K562 (cell line): ENCODE measurements at regions not wholly inside any gene's neighbourhood (a gene's known extent, or its start where the extent isn't known, plus 50 kb on each side); places are given as distances from the start of the nearest gene placed in this dataset.

ENCODE experiments used
- ATAC-seq: fragments of 200-7000 bp; cut with Tn5 transposase; 3 replicates; pipeline ENCODE4 v1.9.1; 2020; ENCODE audit warnings: moderate library complexity
- BruUV-seq: library from RNA; stranded (reverse); fragments of 400-500 nt; replicated peaks from 2 replicates; lab custom pipeline; 2021; lab: Mats Ljungman, UMichigan
- CTCF ChIA-PET: fragments of 300-600 bp; formaldehyde crosslinking; extraction: SDS; loops from one replicate; lab custom pipeline; 2021; ENCODE audit warnings: low intra/inter-chr PET ratio; lab: Yijun Ruan, JAX
- POLR2A ChIA-PET: fragments of 300-600, 350-650 bp; sonication (Branson Sonifier 250); formaldehyde crosslinking; extraction: SDS; loops from one replicate; lab custom pipeline; 2021; ENCODE audit warnings: antibody characterized with exemption, inconsistent platforms; lab: Yijun Ruan, JAX
- DNase-seq, 4 experiments: peaks; one replicate each; pipeline versions ENCODE4 v3.0.0 to v3.0.0-alpha.2; 2011 to 2018; ENCODE audit warnings: low spot score in 3 of 4, mixed read lengths in 3 of 4; ENCODE audit errors: extremely low read depth in 1 of 4
- FAIRE-seq: peaks from 2 replicates; lab custom pipeline; 2011; peaks lifted over from hg19 to GRCh38; lab: Jason Lieb, UNC
- H2AFZ ChIP-seq: 2 replicates; pipeline ENCODE4 v1.6.0; 2011; ENCODE audit warnings: low read depth, low read length, control low read depth, inconsistent platforms
- H3K27ac ChIP-seq: fragments of 200-600 bp; 3 replicates; pipeline ENCODE4 v1.8.0; 2011; ENCODE audit warnings: low read depth, mild to moderate bottlenecking, control low read depth, inconsistent platforms, low read length, moderate library complexity, mixed read lengths; ENCODE audit errors: extremely low read depth
- H3K27me3 ChIP-seq, 2 experiments: fragments of 300-600 bp in 1 of 2; 2 replicates in 1 of 2; 3 replicates in 1 of 2; pipeline versions ENCODE4 v1.6.0 to v1.8.0; 2011; ENCODE audit warnings: inconsistent platforms in 2 of 2, low read length in 2 of 2, mild to moderate bottlenecking in 1 of 2, mixed read lengths in 1 of 2, moderate library complexity in 1 of 2; ENCODE audit not compliant: control insufficient read depth in 2 of 2, insufficient read depth in 2 of 2
- H3K36me3 ChIP-seq: fragments of 300-600 bp; 3 replicates; pipeline ENCODE4 v1.8.0; 2011; ENCODE audit warnings: mild to moderate bottlenecking, low read length, inconsistent platforms; ENCODE audit not compliant: control insufficient read depth, insufficient read depth
- H3K4me1 ChIP-seq, 2 experiments: fragments of 200-600 bp in 1 of 2; replicated peaks in 1 of 2; 2 replicates in 1 of 2; 3 replicates in 1 of 2; pipeline versions ENCODE4 v1.5.1 to v1.8.0; 2011; ENCODE audit warnings: inconsistent platforms in 2 of 2, low read length in 2 of 2, mild to moderate bottlenecking in 1 of 2, mixed read lengths in 1 of 2, moderate library complexity in 1 of 2; ENCODE audit not compliant: control insufficient read depth in 2 of 2, insufficient read depth in 2 of 2
- H3K4me2 ChIP-seq: 2 replicates; pipeline ENCODE4 v1.6.1; 2011; ENCODE audit warnings: low read length, control low read depth, inconsistent platforms, mixed read lengths; ENCODE audit not compliant: insufficient read depth
- H3K4me3 ChIP-seq: fragments of 200-600 bp; sonication (generic), shearing (Covaris generic); 2 replicates; pipeline ENCODE4 v1.5.1; 2016; ENCODE audit warnings: control low read depth, inconsistent platforms
- H3K79me2 ChIP-seq: fragments of 200-600 bp; 3 replicates; pipeline ENCODE4 v1.8.0; 2011; ENCODE audit warnings: low read length, inconsistent platforms; ENCODE audit not compliant: control insufficient read depth, insufficient read depth
- H3K9ac ChIP-seq, 2 experiments: 2 replicates each; pipeline versions ENCODE4 v1.6.0 to v1.6.1; 2011; ENCODE audit warnings: low read depth in 2 of 2, low read length in 2 of 2, control low read depth in 1 of 2, inconsistent platforms in 1 of 2, mild to moderate bottlenecking in 1 of 2, mixed read lengths in 1 of 2; ENCODE audit not compliant: insufficient read depth in 1 of 2
- H3K9me1 ChIP-seq: one replicate; pipeline ENCODE4 v1.6.0; 2011; ENCODE audit warnings: inconsistent platforms, mild to moderate bottlenecking, low read length, moderate library complexity; ENCODE audit not compliant: control insufficient read depth, insufficient read depth
- H3K9me3 ChIP-seq: replicated peaks from 2 replicates; pipeline ENCODE4 v1.5.1; 2011; ENCODE audit warnings: low read depth, low read length, inconsistent platforms; ENCODE audit not compliant: control insufficient read depth, insufficient read depth
- H4K20me1 ChIP-seq: replicated peaks from 2 replicates; pipeline ENCODE4 v1.6.1; 2011; ENCODE audit warnings: low read length, inconsistent platforms, mixed read lengths; ENCODE audit not compliant: control insufficient read depth, insufficient read depth
- C11orf30 ChIP-seq: fragments of 450-650 bp; IDR thresholded peaks from 2 replicates; pipeline ENCODE4 v1.6.1; 2016; ENCODE audit warnings: low read depth, mild to moderate bottlenecking
- MAFF ChIP-seq: IDR thresholded peaks from 2 replicates; pipeline ENCODE4 v1.6.1; 2012; ENCODE audit warnings: low read length, improper control_type of control experiment
- MAFG ChIP-seq: fragments of 450-650 bp; conservative IDR thresholded peaks from 2 replicates; pipeline ENCODE4 v1.6.1; 2016; ENCODE audit warnings: missing genetic modification characterization, missing compliant biosample characterization
- MAFK ChIP-seq: IDR thresholded peaks from 2 replicates; pipeline ENCODE4 v1.6.1; 2011; ENCODE audit warnings: low read length, improper control_type of control experiment
- SMARCA4 ChIP-seq: fragments of 450-650 bp; IDR thresholded peaks from 2 replicates; pipeline ENCODE4 v1.6.1; 2016
- WHSC1 ChIP-seq: IDR thresholded peaks from one replicate; pipeline ENCODE4 v1.6.1; 2012; ENCODE audit warnings: low read length, control low read depth, inconsistent platforms
- ZNF134 ChIP-seq: fragments of 250-450 bp; sonication (Bioruptor Pico); conservative IDR thresholded peaks from 2 replicates; pipeline ENCODE4 v1.4.0; 2020
- ZNF316 ChIP-seq: fragments of 450-650 bp; IDR thresholded peaks from 2 replicates; pipeline ENCODE4 v1.6.1; 2016
- WGBS: fragments of 100-300 bp; shearing (Covaris generic); methylation state at CpG from one replicate; pipeline ENCODE4 v1.1.6; 2016; ENCODE audit warnings: low coverage, mixed read lengths; ENCODE audit not compliant: insufficient coverage; ENCODE audit errors: missing lambda C conversion rate; 5-methylcytosine and 5-hydroxymethylcytosine counted together
- in situ Hi-C: fragments of 300-500 bp; cut with MboI; formaldehyde crosslinking; loops from 4 replicates; pipeline ENCODE4 v1.15.0; 2018; ENCODE audit warnings: inconsistent platforms, mixed read lengths
- intact Hi-C: fragments of 100-400 bp; cut with micrococcal nuclease; formaldehyde crosslinking; loops from 2 replicates; pipeline ENCODE4 v1.14.2; 2022
- TF ChIP-seq, protein P1 (sequence below): fragments of 450-650 bp; formaldehyde crosslinking; IDR thresholded peaks from 2 replicates; pipeline ENCODE4 v1.4.0; 2022; ENCODE audit warnings: missing genetic modification characterization

DNA sequence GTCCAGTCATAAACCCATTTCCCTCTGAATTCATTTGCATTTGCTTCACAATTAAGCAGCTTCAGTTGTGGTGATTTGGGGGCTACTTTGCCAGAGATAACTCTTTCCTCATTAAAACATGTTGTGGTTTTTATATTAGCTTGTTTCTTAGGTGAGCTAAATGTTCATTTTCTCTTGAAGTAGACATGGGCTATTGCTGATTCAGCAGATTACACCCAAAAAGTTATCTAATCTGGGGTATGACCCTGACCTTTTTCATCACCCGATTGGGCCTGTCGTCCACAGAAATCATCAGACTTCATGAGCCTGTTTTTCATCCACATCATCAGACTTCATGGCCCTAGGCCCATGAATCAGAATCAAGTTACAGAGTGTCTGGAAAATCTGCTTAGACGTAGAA lies 97.5 kb upstream of the KLHL25 start:
- no peak for ATAC-seq
- H3K4me3 ChIP-seq, result no peak overlapping the region
- no peaks in the 10 kb centered on the region for H3K4me1 ChIP-seq
- H3K4me2 ChIP-seq, result no peak overlapping the region
- CTCF ChIA-PET, result no interaction called here
- H3K9me3 ChIP-seq, result no peaks in the 10 kb centered on the region
- in situ Hi-C loops, result no loop called here
- no peaks in the 10 kb centered on the region for H3K36me3 ChIP-seq
- H3K27ac ChIP-seq, result no peak overlapping the region
- no peak for FAIRE-seq
- H3K9ac ChIP-seq, result no peak overlapping the region
- H3K9me1 ChIP-seq, result no peaks in the 10 kb centered on the region
- POLR2A ChIA-PET, result no interaction called here
- no peaks in the 10 kb centered on the region for H3K27me3 ChIP-seq
- no peak overlapping the region for H2AFZ ChIP-seq
- 0% methylated on average over 3 of the region's 3 CpGs for WGBS
- intact Hi-C loops, result no loop called here
- DNase-seq, result no peak
- no peaks in the 10 kb centered on the region for H3K79me2 ChIP-seq
- no TSS peak for BruUV-seq
- TF ChIP-seq C11orf30, result peak; percentile 68
- no peak for TF ChIP-seq SMARCA4
- TF ChIP-seq MAFF, result peak; percentile 87
- TF ChIP-seq ZNF134 (CRISPR knock-in tag), result no peak
- TF ChIP-seq, protein P1, sequence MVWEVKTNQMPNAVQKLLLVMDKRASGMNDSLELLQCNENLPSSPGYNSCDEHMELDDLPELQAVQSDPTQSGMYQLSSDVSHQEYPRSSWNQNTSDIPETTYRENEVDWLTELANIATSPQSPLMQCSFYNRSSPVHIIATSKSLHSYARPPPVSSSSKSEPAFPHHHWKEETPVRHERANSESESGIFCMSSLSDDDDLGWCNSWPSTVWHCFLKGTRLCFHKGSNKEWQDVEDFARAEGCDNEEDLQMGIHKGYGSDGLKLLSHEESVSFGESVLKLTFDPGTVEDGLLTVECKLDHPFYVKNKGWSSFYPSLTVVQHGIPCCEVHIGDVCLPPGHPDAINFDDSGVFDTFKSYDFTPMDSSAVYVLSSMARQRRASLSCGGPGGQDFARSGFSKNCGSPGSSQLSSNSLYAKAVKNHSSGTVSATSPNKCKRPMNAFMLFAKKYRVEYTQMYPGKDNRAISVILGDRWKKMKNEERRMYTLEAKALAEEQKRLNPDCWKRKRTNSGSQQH (CRISPR knock-in tag), result no peak
- peak; percentile 88 for TF ChIP-seq MAFK
- TF ChIP-seq WHSC1, result no peak
- TF ChIP-seq ZNF316, result peak; percentile 74
- peak; percentile 73 for TF ChIP-seq MAFG (tag)
- TF ChIP-seq, all 486 proteins: peak for 5
- no peaks in the 10 kb centered on the region for H4K20me1 ChIP-seq
